GM12872 (cell line): ENCODE measurements at regions not wholly inside any gene's neighbourhood (a gene's known extent, or its start where the extent isn't known, plus 50 kb on each side); places are given as distances from the start of the nearest gene placed in this dataset.

ENCODE experiments used
- CTCF ChIP-seq: IDR thresholded peaks from 3 replicates; pipeline ENCODE4 v1.5.1; 2011; ENCODE audit warnings: low read depth, mild to moderate bottlenecking, low read length, moderate library complexity; ENCODE audit not compliant: insufficient read depth

- no peak for TF ChIP-seq CTCF
These were observed 226.9 kb upstream of the NRIP1 start for GRCh38 chr21:15291621-15292266.

DNA sequence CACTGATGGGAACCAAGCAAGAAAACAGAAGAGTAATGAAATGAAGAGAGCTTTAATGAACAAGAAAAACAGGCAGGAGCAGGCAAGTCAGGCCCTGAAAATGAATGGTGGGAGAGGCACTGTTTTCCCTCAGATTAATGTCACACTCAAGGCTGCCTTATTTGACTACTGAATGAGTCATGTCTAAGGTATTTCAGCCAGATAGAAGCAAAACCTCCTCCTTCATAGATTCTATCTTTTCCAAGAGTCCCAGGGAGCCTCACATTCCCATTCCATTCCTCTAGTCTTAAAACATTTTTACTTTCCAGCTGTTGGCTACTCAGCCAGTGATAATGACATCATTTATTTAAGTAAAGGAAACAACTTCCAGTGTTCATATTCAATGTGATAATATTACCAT lies 228.4 kb upstream of the NRIP1 start:
- no peak for TF ChIP-seq CTCF

- TF ChIP-seq CTCF = no peak
These were observed 231.1 kb upstream of the NRIP1 start for GRCh38 chr21:15295875-15296274.

GRCh38 chr21:15297824-15298223 lies 233.0 kb upstream of the NRIP1 start:
- no peak for TF ChIP-seq CTCF

DNA sequence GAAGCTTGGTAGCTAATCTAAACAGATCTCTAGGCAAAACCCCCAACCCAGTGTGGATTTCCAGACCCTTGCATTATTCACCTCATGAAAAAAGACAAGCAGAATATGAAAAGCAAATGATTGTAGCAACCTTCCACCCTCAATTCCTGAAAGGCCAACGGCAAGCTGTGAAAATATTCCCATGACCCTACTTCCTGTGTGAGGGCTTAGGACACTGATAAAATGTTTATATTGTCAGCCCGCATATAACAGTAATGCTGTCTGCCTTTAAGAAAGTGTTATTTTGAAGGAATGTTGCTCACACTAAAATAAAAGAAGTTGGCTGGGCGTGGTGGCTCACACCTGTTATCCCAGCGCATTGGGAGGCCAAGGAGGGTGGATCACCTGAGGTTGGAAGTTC lies 233.5 kb upstream of the NRIP1 start:
- TF ChIP-seq CTCF = no peak

DNA sequence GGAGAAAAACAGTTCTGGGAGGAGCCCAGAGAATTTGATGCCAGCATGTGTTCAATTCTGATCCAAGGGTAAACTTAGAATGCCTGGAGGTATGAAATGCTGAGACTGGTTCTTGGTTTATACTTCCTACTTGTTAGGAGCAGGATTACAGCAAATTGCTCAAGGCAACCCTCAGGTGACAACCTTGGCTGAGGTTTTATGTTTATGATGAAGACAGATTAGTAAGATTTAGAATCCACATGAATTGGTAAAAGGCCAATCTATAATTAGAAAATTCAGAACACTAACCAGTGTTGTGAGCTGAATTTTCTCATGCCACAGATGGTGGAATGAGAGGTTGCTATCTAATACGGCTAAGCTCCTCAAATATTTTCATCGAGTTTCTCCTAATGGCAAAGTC lies 235.3 kb upstream of the NRIP1 start:
- no peak for TF ChIP-seq CTCF

DNA sequence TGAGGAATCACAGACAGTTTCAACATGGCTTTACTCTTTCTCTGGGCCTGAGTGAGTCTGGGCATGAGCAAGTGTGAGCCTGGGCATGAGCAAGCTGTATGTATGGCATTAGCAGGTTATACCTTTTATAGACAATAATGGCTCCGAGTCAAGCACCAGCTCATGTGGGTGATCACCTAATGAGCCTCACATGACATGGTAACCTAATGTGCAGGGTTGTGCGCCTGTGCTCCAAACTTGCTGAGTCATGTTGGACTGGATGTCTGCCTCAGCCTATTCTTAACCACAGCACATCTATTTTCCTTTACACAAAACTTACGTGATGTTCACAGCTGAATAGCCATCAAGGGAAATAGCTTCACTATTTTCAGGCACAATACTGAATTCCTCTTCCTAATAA lies 236.2 kb upstream of the NRIP1 start:
- TF ChIP-seq CTCF = no peak
